H9 (cell line): ENCODE measurements at regions not wholly inside any gene's neighbourhood (a gene's known extent, or its start where the extent isn't known, plus 50 kb on each side); places are given as distances from the start of the nearest gene placed in this dataset.

ENCODE experiments used
- DNase-seq: peaks from one replicate; pipeline ENCODE4 v3.0.0-alpha.2; 2017
- H2AFZ ChIP-seq: one replicate; pipeline ENCODE4 v1.6.1; 2013; ENCODE audit warnings: mild to moderate bottlenecking, low read length, control low read depth, moderate library complexity
- H2AK5ac ChIP-seq: 2 replicates; pipeline ENCODE4 v1.6.1; 2013; ENCODE audit warnings: low read length, control low read depth, mixed read lengths; ENCODE audit not compliant: insufficient read length
- H2BK120ac ChIP-seq: one replicate; pipeline ENCODE4 v1.6.1; 2013; ENCODE audit warnings: low read depth, mild to moderate bottlenecking, low read length, control low read depth, inconsistent platforms; ENCODE audit not compliant: poor library complexity, severe bottlenecking
- H2BK12ac ChIP-seq: 2 replicates; pipeline ENCODE4 v1.6.1; 2013; ENCODE audit warnings: low read length, control low read depth, mixed read lengths, low read depth; ENCODE audit not compliant: insufficient read length
- H2BK15ac ChIP-seq: 2 replicates; pipeline ENCODE4 v1.6.1; 2013; ENCODE audit warnings: low read depth, low read length, control low read depth
- H2BK20ac ChIP-seq: one replicate; pipeline ENCODE4 v1.6.1; 2013; ENCODE audit warnings: low read depth, mild to moderate bottlenecking, low read length, control low read depth, inconsistent platforms; ENCODE audit not compliant: poor library complexity, severe bottlenecking
- H2BK5ac ChIP-seq: 2 replicates; pipeline ENCODE4 v1.6.1; 2013; ENCODE audit warnings: low read length, control low read depth, mixed read lengths; ENCODE audit not compliant: insufficient read length
- H3K14ac ChIP-seq: 2 replicates; pipeline ENCODE4 v1.6.1; 2013; ENCODE audit warnings: low read length, control low read depth; ENCODE audit not compliant: insufficient read depth
- H3K18ac ChIP-seq: 2 replicates; pipeline ENCODE4 v1.6.1; 2013; ENCODE audit warnings: low read depth, mild to moderate bottlenecking, mixed read lengths, low read length, control low read depth; ENCODE audit not compliant: insufficient read length
- H3K23ac ChIP-seq: 2 replicates; pipeline ENCODE4 v1.6.1; 2013; ENCODE audit warnings: low read length, control low read depth, mixed read lengths, low read depth; ENCODE audit not compliant: insufficient read length
- H3K23me2 ChIP-seq: 2 replicates; pipeline ENCODE4 v1.6.1; 2013; ENCODE audit warnings: low read depth, mild to moderate bottlenecking, mixed read lengths, low read length, control low read depth; ENCODE audit not compliant: insufficient read length, poor library complexity, severe bottlenecking
- H3K27ac ChIP-seq: 2 replicates; pipeline ENCODE4 v1.5.1; 2013; ENCODE audit warnings: low read length, control low read depth, mixed read lengths, low read depth; ENCODE audit not compliant: insufficient read length
- H3K27me3 ChIP-seq: 2 replicates; pipeline ENCODE4 v1.6.1; 2013; ENCODE audit warnings: low read length, control low read depth, inconsistent platforms; ENCODE audit not compliant: insufficient read depth
- H3K4ac ChIP-seq: 2 replicates; pipeline ENCODE4 v1.6.1; 2013; ENCODE audit warnings: low read depth, mild to moderate bottlenecking, control low read depth, inconsistent platforms, low read length, moderate library complexity
- H3K4me1 ChIP-seq: 2 replicates; pipeline ENCODE4 v1.6.1; 2013; ENCODE audit warnings: low read length, control low read depth, inconsistent platforms; ENCODE audit not compliant: insufficient read depth
- H3K4me2 ChIP-seq: 2 replicates; pipeline ENCODE4 v1.6.1; 2013; ENCODE audit warnings: low read length, control low read depth, mixed read lengths; ENCODE audit not compliant: insufficient read length, insufficient read depth
- H3K56ac ChIP-seq: 2 replicates; pipeline ENCODE4 v1.6.1; 2013; ENCODE audit warnings: low read depth, mild to moderate bottlenecking, mixed read lengths, low read length, control low read depth; ENCODE audit not compliant: insufficient read length
- H3K79me1 ChIP-seq: 2 replicates; pipeline ENCODE4 v1.6.1; 2013; ENCODE audit warnings: low read depth, mild to moderate bottlenecking, moderate library complexity, low read length, control low read depth, inconsistent platforms; ENCODE audit not compliant: insufficient read depth, poor library complexity, severe bottlenecking
- H3K79me2 ChIP-seq: 2 replicates; pipeline ENCODE4 v1.6.1; 2013; ENCODE audit warnings: low read length, control low read depth, inconsistent platforms; ENCODE audit not compliant: insufficient read depth
- H3K9ac ChIP-seq: 2 replicates; pipeline ENCODE4 v1.6.1; 2013; ENCODE audit warnings: low read length, control low read depth, mixed read lengths; ENCODE audit not compliant: insufficient read length; ENCODE audit errors: extremely low read depth
- H3K9me3 ChIP-seq: one replicate; pipeline ENCODE4 v1.6.1; 2013; ENCODE audit warnings: low read depth, low read length, inconsistent platforms; ENCODE audit not compliant: control insufficient read depth
- H3T11ph ChIP-seq: one replicate; pipeline ENCODE4 v1.6.1; 2013; ENCODE audit warnings: mild to moderate bottlenecking, low read length, control low read depth, inconsistent platforms
- H4K20me1 ChIP-seq: one replicate; pipeline ENCODE4 v1.6.1; 2013; ENCODE audit not compliant: control insufficient read depth, insufficient read length, insufficient read depth
- H4K5ac ChIP-seq: 2 replicates; pipeline ENCODE4 v1.6.1; 2013; ENCODE audit warnings: low read depth, mild to moderate bottlenecking, mixed read lengths, low read length, control low read depth; ENCODE audit not compliant: insufficient read length
- H4K8ac ChIP-seq: replicated peaks from 2 replicates; pipeline ENCODE4 v1.6.1; 2013; ENCODE audit warnings: low read length, control low read depth, mixed read lengths, low read depth; ENCODE audit not compliant: insufficient read length
- H4K91ac ChIP-seq: 2 replicates; pipeline ENCODE4 v1.6.1; 2013; ENCODE audit warnings: low read depth, mild to moderate bottlenecking, moderate library complexity, mixed read lengths, low read length, control low read depth; ENCODE audit not compliant: insufficient read length
- H3K27ac Mint-ChIP-seq, 3 experiments: 2 replicates in 2 of 3; 3 replicates in 1 of 3; pipeline ENCODE4 v1.8.0; 2020 to 2021; ENCODE audit warnings: mixed read lengths in 3 of 3, mild to moderate bottlenecking in 1 of 3, moderate library complexity in 1 of 3
- H3K27me3 Mint-ChIP-seq: 2 replicates; pipeline ENCODE4 v1.8.0; 2021; ENCODE audit warnings: low read depth, mild to moderate bottlenecking, moderate library complexity, mixed read lengths
- H3K36me3 Mint-ChIP-seq, 3 experiments: 2 replicates in 2 of 3; 3 replicates in 1 of 3; pipeline ENCODE4 v1.8.0; 2020 to 2021; ENCODE audit warnings: low read depth in 3 of 3, mixed read lengths in 3 of 3; ENCODE audit not compliant: insufficient read depth in 1 of 3
- H3K4me1 Mint-ChIP-seq, 2 experiments: 2 replicates each; pipeline ENCODE4 v1.8.0; 2020; ENCODE audit warnings: mixed read lengths in 2 of 2
- H3K4me3 Mint-ChIP-seq, 2 experiments: 2 replicates in 1 of 2; 3 replicates in 1 of 2; pipeline ENCODE4 v1.8.0; 2020 to 2021; ENCODE audit warnings: mild to moderate bottlenecking in 2 of 2, mixed read lengths in 2 of 2, moderate library complexity in 1 of 2
- H3K9me3 Mint-ChIP-seq, 2 experiments: 2 replicates in 1 of 2; 3 replicates in 1 of 2; pipeline ENCODE4 v1.8.0; 2020; ENCODE audit warnings: mild to moderate bottlenecking in 2 of 2, mixed read lengths in 2 of 2, moderate library complexity in 1 of 2
- CTCF ChIP-seq: fragments of 200-600 bp; sonication (generic); conservative IDR thresholded peaks from 3 replicates; pipeline ENCODE4 v1.8.0; 2021; ENCODE audit warnings: antibody characterized with exemption, mild to moderate bottlenecking

DNA sequence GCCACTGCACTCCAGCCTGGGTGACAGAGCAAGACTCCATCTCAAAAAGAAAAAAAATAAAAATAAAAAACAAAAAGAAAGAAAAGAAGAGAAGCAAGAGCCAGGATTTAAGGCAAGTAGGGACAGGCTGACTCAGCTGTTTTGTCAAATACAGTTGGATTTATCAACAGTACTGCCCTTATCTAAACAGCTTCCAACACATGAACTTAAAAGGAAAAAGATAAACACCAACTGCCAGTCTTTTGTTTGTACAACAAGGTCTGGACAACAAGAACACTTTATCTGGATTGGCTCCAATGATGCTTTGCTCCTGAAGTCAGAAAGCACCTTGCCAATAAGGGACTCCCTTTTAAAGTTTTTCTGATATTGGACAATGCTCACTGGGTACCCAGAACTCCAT is 886.0 kb downstream of the ADGRL2 start:
- Mint-ChIP-seq H3K36me3 (peaks cover 15 to 36% (median 15%) of the 10 kb centered on the region in 3 experiments; a peak in 6 of 7 replicates), H3K9me3 (peaks cover 23 to 28% of the 10 kb centered on the region in 2 experiments), H3K4me1 (no peaks in the 10 kb centered on the region), H3K27me3 (no peaks in the 10 kb centered on the region), H3K4me3 (no peak overlapping the region; a peak in 1 of 5 replicates), H3K27ac (no peak overlapping the region)
- H3K9me3 ChIP-seq: peaks cover 9% of the 10 kb centered on the region
- H2BK20ac ChIP-seq: no peak overlapping the region
- no peaks in the 10 kb centered on the region for H3K79me1 ChIP-seq
- H3K14ac ChIP-seq: no peak overlapping the region
- H3K4me1 ChIP-seq: no peaks in the 10 kb centered on the region
- no peaks in the 10 kb centered on the region for H3K79me2 ChIP-seq
- no peak overlapping the region for H3T11ph ChIP-seq
- H3K23ac ChIP-seq: no peak overlapping the region
- H2AFZ ChIP-seq: no peak overlapping the region
- no peak for TF ChIP-seq CTCF
- H2AK5ac ChIP-seq: no peak overlapping the region
- no peaks in the 10 kb centered on the region for H3K23me2 ChIP-seq
- no peak overlapping the region for H2BK5ac ChIP-seq
- H4K8ac ChIP-seq: no peak overlapping the region
- no peak overlapping the region for H2BK12ac ChIP-seq
- no peaks in the 10 kb centered on the region for H4K20me1 ChIP-seq
- no peaks in the 10 kb centered on the region for H3K27me3 ChIP-seq
- no peak overlapping the region for H3K9ac ChIP-seq
- H2BK120ac ChIP-seq: no peak overlapping the region
- no peak overlapping the region for H3K4me2 ChIP-seq
- no peak for DNase-seq
- H4K5ac ChIP-seq: no peak overlapping the region
- H3K56ac ChIP-seq: no peak overlapping the region
- no peak overlapping the region for H2BK15ac ChIP-seq
- no peak overlapping the region for H4K91ac ChIP-seq
- no peak overlapping the region for H3K27ac ChIP-seq
- no peak overlapping the region for H3K4ac ChIP-seq
- no peak overlapping the region for H3K18ac ChIP-seq
